Neural cell (in vitro differentiated cells): ENCODE measurements at regions not wholly inside any gene's neighbourhood (a gene's known extent, or its start where the extent isn't known, plus 50 kb on each side); places are given as distances from the start of the nearest gene placed in this dataset.

Experiments
- H2AFZ ChIP-seq: fragments of 200-600, 300-800 bp; sonication (generic), shearing (Covaris generic); 2 replicates; pipeline ENCODE4 v1.6.0; 2014; ENCODE audit warnings: low read depth, mild to moderate bottlenecking, antibody characterized with exemption, low read length, moderate library complexity
- H3F3A ChIP-seq: fragments of 200-600 bp; shearing (Covaris generic); 2 replicates; pipeline ENCODE4 v1.6.1; 2016; ENCODE audit warnings: mild to moderate bottlenecking, moderate library complexity, mixed read lengths, antibody characterized with exemption, low read length; ENCODE audit not compliant: insufficient read depth, poor library complexity, severe bottlenecking
- H3K27ac ChIP-seq: fragments of 200-600, 300-800 bp; sonication (generic), shearing (Covaris generic); 2 replicates; pipeline ENCODE4 v1.5.1; 2014; ENCODE audit warnings: mild to moderate bottlenecking, low read length, moderate library complexity
- H3K27me3 ChIP-seq: fragments of 300-800, 200-600 bp; sonication (generic), shearing (Covaris generic); 2 replicates; pipeline ENCODE4 v1.6.0; 2014; ENCODE audit warnings: mild to moderate bottlenecking, low read depth, low read length, moderate library complexity; ENCODE audit not compliant: insufficient read depth
- H3K36me3 ChIP-seq: fragments of 300-800, 200-600 bp; sonication (generic), shearing (Covaris generic); 2 replicates; pipeline ENCODE4 v1.5.1; 2014; ENCODE audit warnings: mild to moderate bottlenecking, antibody characterized with exemption, low read length, moderate library complexity; ENCODE audit not compliant: insufficient read depth
- H3K4me2 ChIP-seq: fragments of 300-800, 200-600 bp; sonication (generic), shearing (Covaris generic); 2 replicates; pipeline ENCODE4 v1.6.0; 2014; ENCODE audit warnings: mild to moderate bottlenecking, low read length
- H3K4me3 ChIP-seq: fragments of 300-800, 200-600 bp; sonication (generic), shearing (Covaris generic); 2 replicates; pipeline ENCODE4 v1.5.1; 2014; ENCODE audit warnings: mild to moderate bottlenecking, low read length, moderate library complexity
- H3K79me2 ChIP-seq: fragments of 200-600 bp; shearing (Covaris generic); replicated peaks from 2 replicates; pipeline ENCODE4 v1.6.0; 2014; ENCODE audit warnings: mild to moderate bottlenecking, low read length, moderate library complexity; ENCODE audit not compliant: insufficient read depth
- H3K9ac ChIP-seq: fragments of 300-800, 200-600 bp; sonication (generic), shearing (Covaris generic); 2 replicates; pipeline ENCODE4 v1.6.1; 2016; ENCODE audit warnings: mild to moderate bottlenecking, low read length, mixed read lengths
- H3K9me2 ChIP-seq: fragments of 200-600 bp; shearing (Covaris generic); 2 replicates; pipeline ENCODE4 v1.6.1; 2016; ENCODE audit warnings: mild to moderate bottlenecking, low read length, mixed read lengths; ENCODE audit not compliant: insufficient read depth
- H3K9me3 ChIP-seq: fragments of 200-600, 300-800 bp; sonication (generic), shearing (Covaris generic); 2 replicates; pipeline ENCODE4 v1.6.1; 2016; ENCODE audit warnings: mild to moderate bottlenecking, mixed run types, low read length, moderate library complexity, mixed read lengths
- H4K20me1 ChIP-seq: fragments of 200-600 bp; shearing (Covaris generic); 2 replicates; pipeline ENCODE4 v1.6.1; 2016; ENCODE audit warnings: mild to moderate bottlenecking, mixed run types; ENCODE audit not compliant: insufficient read depth
- EP300 ChIP-seq: fragments of 450-650 bp; conservative IDR thresholded peaks from 2 replicates; pipeline ENCODE4 v1.6.1; 2014; ENCODE audit warnings: antibody characterized with exemption, mild to moderate bottlenecking, moderate library complexity; ENCODE audit not compliant: poor library complexity, severe bottlenecking
- EZH2 ChIP-seq: fragments of 200-600, 300-800 bp; shearing (Covaris generic), sonication (generic); IDR thresholded peaks from 2 replicates; pipeline ENCODE4 v1.6.1; 2014; ENCODE audit warnings: antibody characterized with exemption, low read length, borderline replicate concordance, mild to moderate bottlenecking; ENCODE audit not compliant: insufficient read depth, poor library complexity, severe bottlenecking
- MXI1 ChIP-seq: fragments of 450-650 bp; conservative IDR thresholded peaks from 2 replicates; pipeline ENCODE4 v1.6.1; 2014; ENCODE audit warnings: antibody characterized with exemption, mild to moderate bottlenecking; ENCODE audit not compliant: poor library complexity, severe bottlenecking
- POLR2AphosphoS5 ChIP-seq: IDR thresholded peaks from 2 replicates; pipeline ENCODE4 v1.6.1; 2012
- RAD21 ChIP-seq: fragments of 450-650 bp; conservative IDR thresholded peaks from 2 replicates; pipeline ENCODE4 v1.6.1; 2014; ENCODE audit warnings: antibody characterized with exemption, mild to moderate bottlenecking, moderate library complexity
- SMC3 ChIP-seq: fragments of 450-650 bp; conservative IDR thresholded peaks from 2 replicates; pipeline ENCODE4 v1.6.1; 2014; ENCODE audit warnings: antibody characterized with exemption, mild to moderate bottlenecking, moderate library complexity; ENCODE audit not compliant: poor library complexity
- TAF1 ChIP-seq: IDR thresholded peaks from 2 replicates; pipeline ENCODE4 v1.6.1; 2012; ENCODE audit warnings: low read depth
- TF ChIP-seq, protein P1 (sequence below): fragments of 450-650 bp; IDR thresholded peaks from 2 replicates; pipeline ENCODE4 v1.5.1; 2014; ENCODE audit warnings: antibody characterized with exemption, mild to moderate bottlenecking, moderate library complexity; ENCODE audit not compliant: poor library complexity, severe bottlenecking
- TF ChIP-seq, protein P2 (sequence below): IDR thresholded peaks from 2 replicates; pipeline ENCODE4 v1.6.1; 2012; ENCODE audit warnings: borderline replicate concordance

DNA sequence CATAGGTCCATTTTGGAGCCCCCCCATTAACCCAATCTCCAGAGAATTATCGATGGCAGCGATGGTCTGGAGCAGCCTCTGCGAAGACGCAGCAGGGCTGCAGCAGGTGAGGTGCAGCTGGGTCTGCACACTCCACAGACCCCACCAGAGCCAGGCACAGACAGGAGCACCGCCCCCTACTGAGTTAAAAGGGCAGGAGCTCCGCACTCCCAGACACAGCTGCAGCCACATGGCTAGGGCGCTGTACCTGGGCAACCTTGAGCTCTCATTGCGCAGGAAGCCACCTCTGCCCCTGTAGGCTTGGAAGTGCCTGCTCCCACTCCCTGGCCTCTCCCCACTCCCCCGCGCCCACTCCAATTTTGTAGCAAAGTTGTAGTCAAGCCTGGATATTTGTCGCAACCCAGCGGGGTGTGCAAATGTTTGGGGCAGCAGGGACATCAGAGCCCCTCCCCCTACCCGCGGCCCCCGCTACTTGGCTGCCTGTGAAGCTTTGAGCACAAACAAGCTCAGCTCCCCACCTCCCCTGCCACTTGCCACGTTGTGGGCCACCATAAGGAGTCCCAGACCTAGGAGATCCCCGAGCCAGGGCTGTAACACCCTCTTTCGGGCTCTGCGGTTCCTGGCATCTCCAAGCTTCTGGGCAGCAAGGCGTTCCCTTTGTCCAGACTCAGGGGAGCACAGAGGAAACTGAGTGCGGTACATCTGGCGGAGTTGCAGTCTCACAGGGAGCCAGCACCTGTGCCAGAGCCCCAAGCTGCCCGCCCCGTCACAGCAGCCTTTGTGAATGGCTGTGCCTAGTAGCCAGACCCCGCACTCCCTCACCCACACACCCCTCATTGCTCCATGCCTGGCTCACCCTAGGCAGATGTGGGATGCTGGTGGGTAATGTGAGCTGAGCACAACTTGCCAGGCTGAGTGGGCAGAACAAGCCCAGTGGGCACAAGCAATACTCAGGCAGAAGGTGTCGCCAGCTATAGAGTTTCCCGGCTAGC is 949.7 kb upstream of the SLITRK1 start:
- H3K4me2 ChIP-seq = no peak overlapping the region
- no peak overlapping the region for H2AFZ ChIP-seq
- no peaks in the 10 kb centered on the region for H3K79me2 ChIP-seq
- TF ChIP-seq RAD21 (no peak), EZH2 (no peak), POLR2AphosphoS5 (no peak), SMC3 (no peak), TAF1 (no peak), MXI1 (no peak), EP300 (no peak)
- TF ChIP-seq, protein P1, sequence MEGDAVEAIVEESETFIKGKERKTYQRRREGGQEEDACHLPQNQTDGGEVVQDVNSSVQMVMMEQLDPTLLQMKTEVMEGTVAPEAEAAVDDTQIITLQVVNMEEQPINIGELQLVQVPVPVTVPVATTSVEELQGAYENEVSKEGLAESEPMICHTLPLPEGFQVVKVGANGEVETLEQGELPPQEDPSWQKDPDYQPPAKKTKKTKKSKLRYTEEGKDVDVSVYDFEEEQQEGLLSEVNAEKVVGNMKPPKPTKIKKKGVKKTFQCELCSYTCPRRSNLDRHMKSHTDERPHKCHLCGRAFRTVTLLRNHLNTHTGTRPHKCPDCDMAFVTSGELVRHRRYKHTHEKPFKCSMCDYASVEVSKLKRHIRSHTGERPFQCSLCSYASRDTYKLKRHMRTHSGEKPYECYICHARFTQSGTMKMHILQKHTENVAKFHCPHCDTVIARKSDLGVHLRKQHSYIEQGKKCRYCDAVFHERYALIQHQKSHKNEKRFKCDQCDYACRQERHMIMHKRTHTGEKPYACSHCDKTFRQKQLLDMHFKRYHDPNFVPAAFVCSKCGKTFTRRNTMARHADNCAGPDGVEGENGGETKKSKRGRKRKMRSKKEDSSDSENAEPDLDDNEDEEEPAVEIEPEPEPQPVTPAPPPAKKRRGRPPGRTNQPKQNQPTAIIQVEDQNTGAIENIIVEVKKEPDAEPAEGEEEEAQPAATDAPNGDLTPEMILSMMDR = no peak
- TF ChIP-seq, protein P2, sequence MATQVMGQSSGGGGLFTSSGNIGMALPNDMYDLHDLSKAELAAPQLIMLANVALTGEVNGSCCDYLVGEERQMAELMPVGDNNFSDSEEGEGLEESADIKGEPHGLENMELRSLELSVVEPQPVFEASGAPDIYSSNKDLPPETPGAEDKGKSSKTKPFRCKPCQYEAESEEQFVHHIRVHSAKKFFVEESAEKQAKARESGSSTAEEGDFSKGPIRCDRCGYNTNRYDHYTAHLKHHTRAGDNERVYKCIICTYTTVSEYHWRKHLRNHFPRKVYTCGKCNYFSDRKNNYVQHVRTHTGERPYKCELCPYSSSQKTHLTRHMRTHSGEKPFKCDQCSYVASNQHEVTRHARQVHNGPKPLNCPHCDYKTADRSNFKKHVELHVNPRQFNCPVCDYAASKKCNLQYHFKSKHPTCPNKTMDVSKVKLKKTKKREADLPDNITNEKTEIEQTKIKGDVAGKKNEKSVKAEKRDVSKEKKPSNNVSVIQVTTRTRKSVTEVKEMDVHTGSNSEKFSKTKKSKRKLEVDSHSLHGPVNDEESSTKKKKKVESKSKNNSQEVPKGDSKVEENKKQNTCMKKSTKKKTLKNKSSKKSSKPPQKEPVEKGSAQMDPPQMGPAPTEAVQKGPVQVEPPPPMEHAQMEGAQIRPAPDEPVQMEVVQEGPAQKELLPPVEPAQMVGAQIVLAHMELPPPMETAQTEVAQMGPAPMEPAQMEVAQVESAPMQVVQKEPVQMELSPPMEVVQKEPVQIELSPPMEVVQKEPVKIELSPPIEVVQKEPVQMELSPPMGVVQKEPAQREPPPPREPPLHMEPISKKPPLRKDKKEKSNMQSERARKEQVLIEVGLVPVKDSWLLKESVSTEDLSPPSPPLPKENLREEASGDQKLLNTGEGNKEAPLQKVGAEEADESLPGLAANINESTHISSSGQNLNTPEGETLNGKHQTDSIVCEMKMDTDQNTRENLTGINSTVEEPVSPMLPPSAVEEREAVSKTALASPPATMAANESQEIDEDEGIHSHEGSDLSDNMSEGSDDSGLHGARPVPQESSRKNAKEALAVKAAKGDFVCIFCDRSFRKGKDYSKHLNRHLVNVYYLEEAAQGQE = no peak
- no peak overlapping the region for H3K27ac ChIP-seq
- no peaks in the 10 kb centered on the region for H3K9me2 ChIP-seq
- no peaks in the 10 kb centered on the region for H3K9me3 ChIP-seq
- H3K4me3 ChIP-seq = no peak overlapping the region
- no peaks in the 10 kb centered on the region for H3K36me3 ChIP-seq
- H3K9ac ChIP-seq = no peak overlapping the region
- H4K20me1 ChIP-seq = no peaks in the 10 kb centered on the region
- H3F3A ChIP-seq = no peaks in the 10 kb centered on the region
- H3K27me3 ChIP-seq = no peaks in the 10 kb centered on the region

DNA sequence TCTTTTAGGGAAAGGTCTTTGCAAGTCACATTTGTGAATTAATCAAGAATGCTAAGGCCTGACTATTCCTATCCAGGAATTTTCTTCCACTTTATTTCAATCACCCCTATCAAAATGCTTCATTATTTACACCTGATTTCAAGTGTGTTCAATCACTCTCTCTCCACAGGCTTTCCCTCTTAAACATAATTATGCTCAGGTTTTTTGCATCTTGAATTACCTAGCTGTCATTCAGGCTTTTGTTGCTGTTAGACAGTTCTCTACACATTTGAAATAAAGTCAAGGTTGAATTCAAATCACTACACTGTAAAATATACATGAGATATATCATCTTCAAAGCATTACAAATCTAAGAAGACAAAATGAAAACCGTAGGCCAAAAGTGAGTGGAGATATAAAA is 941.3 kb upstream of the SLITRK1 start:
- Histone ChIP-seq H3K9ac (peak overlapping the region; percentile 3), H3K9me3 (no peaks in the 10 kb centered on the region), H3K27ac (peak overlapping the region; percentile 67), H3K27me3 (no peaks in the 10 kb centered on the region), H3K79me2 (no peaks in the 10 kb centered on the region), H3K4me3 (no peak overlapping the region), H2AFZ (no peak overlapping the region), H3K36me3 (no peaks in the 10 kb centered on the region), H3K4me2 (peak overlapping the region; percentile 25), H3F3A (peaks cover 8% of the 10 kb centered on the region), H3K9me2 (no peaks in the 10 kb centered on the region), H4K20me1 (no peaks in the 10 kb centered on the region)
- TF ChIP-seq MXI1 (no peak), EP300 (peak; percentile 88), SMC3 (no peak), EZH2 (no peak), TAF1 (no peak), POLR2AphosphoS5 (peak; percentile 66), RAD21 (no peak)
- TF ChIP-seq, protein P2 = peak; percentile 83
- TF ChIP-seq, protein P1 = no peak
